ENCODE measurements at regions not wholly inside any gene's neighbourhood (a gene's known extent, or its start where the extent isn't known, plus 50 kb on each side); places are given as distances from the start of the nearest gene placed in this dataset.

DNA sequence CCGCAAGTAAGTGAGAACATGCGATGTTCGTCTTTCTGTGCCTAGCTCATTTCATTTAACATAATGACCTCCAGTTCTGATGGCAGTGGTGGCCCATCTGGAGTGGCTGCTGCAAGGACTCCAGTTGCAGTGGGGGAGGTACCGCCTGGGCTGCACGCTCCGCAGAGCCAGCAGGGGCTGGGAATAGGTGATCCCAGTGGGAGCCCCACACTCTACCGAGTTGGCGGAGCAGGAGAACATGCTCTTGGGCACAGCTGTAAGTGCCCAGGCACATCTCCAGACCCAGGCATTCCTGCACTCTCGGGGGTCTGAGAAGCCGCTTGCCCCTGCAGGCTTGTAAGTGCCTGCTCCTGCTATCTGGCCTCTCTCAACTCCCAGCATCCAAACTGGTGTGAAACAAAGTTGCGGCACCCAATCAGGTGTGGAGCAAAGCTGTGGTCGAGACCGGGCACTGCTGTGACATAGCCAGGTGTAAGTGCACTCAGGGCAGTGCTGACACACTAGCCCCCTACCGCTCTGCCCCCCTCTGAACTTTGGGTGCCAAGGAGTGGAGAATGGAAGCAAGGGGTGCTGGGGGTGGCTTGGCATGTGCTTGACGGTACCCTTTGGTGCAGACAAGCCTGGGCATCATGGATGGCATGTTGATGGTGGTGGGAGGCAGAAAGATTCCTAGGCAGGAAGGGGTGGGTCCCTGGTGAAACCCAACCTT lies 130.2 kb downstream of the HTR1B start:
- Histone ChIP-seq H3K27ac (no peak overlapping the region), H3K27me3 (no peaks in the 10 kb centered on the region), H3K36me3 (ENCODE audit: low read depth, missing control alignments) (no peaks in the 10 kb centered on the region), H3K4me1 (no peaks in the 10 kb centered on the region), H3K9me3 (no peaks in the 10 kb centered on the region), H3K4me3 (no peak overlapping the region)
- intact Hi-C loops (cut with DNase I; ENCODE audit: low total_unique reads), result no loop called here
- WGBS, 2 donors, result 87 to 97% methylated on average over 12 to 15 of the region's 15 CpGs
- TF ChIP-seq, protein P1, sequence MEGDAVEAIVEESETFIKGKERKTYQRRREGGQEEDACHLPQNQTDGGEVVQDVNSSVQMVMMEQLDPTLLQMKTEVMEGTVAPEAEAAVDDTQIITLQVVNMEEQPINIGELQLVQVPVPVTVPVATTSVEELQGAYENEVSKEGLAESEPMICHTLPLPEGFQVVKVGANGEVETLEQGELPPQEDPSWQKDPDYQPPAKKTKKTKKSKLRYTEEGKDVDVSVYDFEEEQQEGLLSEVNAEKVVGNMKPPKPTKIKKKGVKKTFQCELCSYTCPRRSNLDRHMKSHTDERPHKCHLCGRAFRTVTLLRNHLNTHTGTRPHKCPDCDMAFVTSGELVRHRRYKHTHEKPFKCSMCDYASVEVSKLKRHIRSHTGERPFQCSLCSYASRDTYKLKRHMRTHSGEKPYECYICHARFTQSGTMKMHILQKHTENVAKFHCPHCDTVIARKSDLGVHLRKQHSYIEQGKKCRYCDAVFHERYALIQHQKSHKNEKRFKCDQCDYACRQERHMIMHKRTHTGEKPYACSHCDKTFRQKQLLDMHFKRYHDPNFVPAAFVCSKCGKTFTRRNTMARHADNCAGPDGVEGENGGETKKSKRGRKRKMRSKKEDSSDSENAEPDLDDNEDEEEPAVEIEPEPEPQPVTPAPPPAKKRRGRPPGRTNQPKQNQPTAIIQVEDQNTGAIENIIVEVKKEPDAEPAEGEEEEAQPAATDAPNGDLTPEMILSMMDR (IDR thresholded peaks at IDR 0.05), result no peak
- no peak for TF ChIP-seq POLR2A (IDR thresholded peaks at IDR 0.05)
- DNase-seq, result no peak

DNA sequence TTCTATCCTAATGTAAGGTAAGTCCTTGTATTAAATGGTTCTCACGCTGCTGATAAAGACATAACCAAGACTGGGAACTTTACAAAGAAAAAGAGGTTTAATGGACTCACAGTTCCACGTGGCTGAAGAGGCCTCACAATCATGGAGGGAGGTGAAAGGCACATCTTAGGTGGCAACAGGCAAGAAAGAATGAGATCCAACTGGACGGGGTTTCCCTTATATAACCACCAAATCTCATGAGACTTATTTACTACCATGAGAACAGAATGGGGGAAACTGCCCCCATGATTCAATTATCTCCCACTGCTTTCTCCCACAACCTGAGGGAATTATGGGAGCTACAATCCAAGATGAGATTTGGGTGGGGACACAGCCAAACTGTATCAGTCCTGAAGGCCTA lies 136.6 kb downstream of the HTR1B start:
- DNase-seq, result no peak
- 94 to 97% methylated on average over 3 of the region's 3 CpGs for WGBS, 2 donors

DNA sequence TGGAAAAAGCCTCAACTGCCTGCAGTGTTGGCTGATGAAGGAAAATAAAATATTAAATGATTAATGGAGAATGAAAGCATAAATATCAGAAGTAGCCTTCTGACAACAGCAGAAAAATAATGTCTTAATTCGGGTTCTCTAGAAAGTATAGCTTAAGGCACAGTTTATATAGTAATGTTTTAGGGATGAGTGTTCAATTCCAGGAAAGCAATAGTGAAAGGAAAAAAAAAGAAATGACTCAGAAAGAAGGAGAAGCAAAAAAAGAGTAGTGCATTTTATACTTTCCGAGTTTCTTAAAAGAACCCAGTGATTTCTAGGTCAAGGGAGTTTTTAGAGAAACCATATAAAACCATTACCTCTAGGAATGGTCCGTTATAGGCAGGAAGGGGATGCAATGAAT lies 137.3 kb downstream of the HTR1B start:
- 88 to 91% methylated on average over 3 of the region's 3 CpGs for WGBS, 2 donors
- Histone ChIP-seq H3K4me3 (no peak overlapping the region), H3K27ac (no peak overlapping the region), H3K9me3 (no peaks in the 10 kb centered on the region), H3K36me3 (ENCODE audit: low read depth, missing control alignments) (no peaks in the 10 kb centered on the region), H3K4me1 (no peaks in the 10 kb centered on the region), H3K27me3 (no peaks in the 10 kb centered on the region)
- no peak for DNase-seq
- no peak for TF ChIP-seq POLR2A (IDR thresholded peaks at IDR 0.05)
- TF ChIP-seq, protein P1 (IDR thresholded peaks at IDR 0.05), result no peak
- intact Hi-C loops (cut with DNase I; ENCODE audit: low total_unique reads), result no loop called here

More for the DNA sequence above, 136.6 kb downstream of the HTR1B start:
- intact Hi-C loops (cut with DNase I; ENCODE audit: low total_unique reads), result no loop called here
- Histone ChIP-seq H3K4me3 (no peak overlapping the region), H3K4me1 (no peaks in the 10 kb centered on the region), H3K9me3 (no peaks in the 10 kb centered on the region), H3K36me3 (ENCODE audit: low read depth, missing control alignments) (no peaks in the 10 kb centered on the region), H3K27me3 (no peaks in the 10 kb centered on the region), H3K27ac (no peak overlapping the region)
- TF ChIP-seq, protein P1 (IDR thresholded peaks at IDR 0.05), result no peak
- TF ChIP-seq POLR2A (IDR thresholded peaks at IDR 0.05), result no peak

DNA sequence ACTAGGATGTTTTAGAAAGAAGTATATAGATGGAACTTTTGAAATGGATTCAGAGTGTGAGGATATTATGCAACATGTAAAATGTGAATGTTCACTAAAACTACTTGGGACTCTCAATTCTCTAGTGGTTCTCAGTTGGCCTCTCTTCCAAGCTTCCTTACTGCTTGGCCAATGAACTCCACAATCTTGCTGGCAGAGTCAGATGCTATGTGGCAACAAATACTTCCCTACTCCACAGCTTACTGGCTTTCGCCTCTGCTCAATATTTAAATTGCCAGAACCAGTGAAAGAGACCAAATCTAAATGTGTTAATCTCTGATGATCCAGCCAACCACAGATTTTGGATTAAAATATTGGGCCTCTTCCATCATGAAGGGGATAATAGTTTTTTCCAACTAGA lies 138.4 kb downstream of the HTR1B start:
- H3K4me3 ChIP-seq, result no peak overlapping the region
- intact Hi-C loops (cut with DNase I; ENCODE audit: low total_unique reads), result no loop called here
- no peak for DNase-seq
- no peak overlapping the region for H3K27ac ChIP-seq
- no peak for TF ChIP-seq POLR2A (IDR thresholded peaks at IDR 0.05)
- TF ChIP-seq, protein P1 (IDR thresholded peaks at IDR 0.05), result no peak
- no peaks in the 10 kb centered on the region for H3K9me3 ChIP-seq
- WGBS, 2 donors, result 88 to 92% methylated on average over 1 of the region's 1 CpG
- H3K27me3 ChIP-seq, result no peaks in the 10 kb centered on the region
- no peaks in the 10 kb centered on the region for H3K36me3 ChIP-seq (ENCODE audit: low read depth, missing control alignments)
- H3K4me1 ChIP-seq, result no peaks in the 10 kb centered on the region

DNA sequence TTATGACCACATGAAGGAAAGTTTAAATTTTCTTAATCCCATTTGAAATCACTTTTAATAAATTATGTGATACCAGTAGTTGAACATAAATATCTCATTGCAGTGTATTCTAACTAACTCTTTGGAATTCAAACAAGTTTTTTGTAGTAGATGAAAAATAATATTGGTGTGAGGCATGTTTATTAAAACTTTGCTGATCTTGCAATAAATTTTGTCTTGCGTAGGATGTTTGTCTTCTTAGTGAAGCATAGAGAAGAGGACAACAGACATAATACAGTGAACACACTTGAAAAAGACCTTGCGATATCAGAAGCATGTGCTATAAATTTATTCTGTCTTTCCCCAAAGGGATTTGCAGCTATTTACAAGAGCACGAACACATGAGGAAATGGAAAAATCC lies 140.7 kb downstream of the HTR1B start:
- Histone ChIP-seq H3K36me3 (ENCODE audit: low read depth, missing control alignments) (no peaks in the 10 kb centered on the region), H3K4me3 (no peak overlapping the region), H3K9me3 (no peaks in the 10 kb centered on the region), H3K27ac (no peak overlapping the region), H3K27me3 (no peaks in the 10 kb centered on the region), H3K4me1 (no peaks in the 10 kb centered on the region)
- WGBS, 2 donors, result 77 to 85% methylated on average over 3 of the region's 3 CpGs
- intact Hi-C loops (cut with DNase I; ENCODE audit: low total_unique reads), result no loop called here
- TF ChIP-seq, protein P1 (IDR thresholded peaks at IDR 0.05), result no peak
- no peak for TF ChIP-seq POLR2A (IDR thresholded peaks at IDR 0.05)
- DNase-seq, result no peak
